ENCODE measurements at regions not wholly inside any gene's neighbourhood (a gene's known extent, or its start where the extent isn't known, plus 50 kb on each side); places are given as distances from the start of the nearest gene placed in this dataset.

DNA sequence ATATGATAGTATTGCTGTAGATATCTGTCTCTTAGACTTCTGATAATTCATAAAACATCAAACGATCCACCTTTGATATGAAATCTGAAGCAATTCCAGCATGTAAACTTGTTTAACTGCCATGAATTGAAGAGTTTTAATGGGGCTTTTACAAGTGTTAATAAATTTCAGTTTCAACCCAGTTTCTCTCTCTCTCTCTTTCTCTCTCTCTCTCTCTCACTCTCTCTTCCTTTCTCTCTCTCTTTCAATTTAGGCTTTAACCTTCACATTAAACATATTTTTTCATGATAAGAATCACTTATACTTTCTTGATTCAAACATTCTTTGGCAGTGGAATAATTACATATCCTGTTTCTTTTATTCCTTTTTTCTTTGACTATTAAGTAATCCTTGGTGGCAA is 296.1 kb downstream of the EPHA4 start:
- TF ChIP-seq, protein P1, sequence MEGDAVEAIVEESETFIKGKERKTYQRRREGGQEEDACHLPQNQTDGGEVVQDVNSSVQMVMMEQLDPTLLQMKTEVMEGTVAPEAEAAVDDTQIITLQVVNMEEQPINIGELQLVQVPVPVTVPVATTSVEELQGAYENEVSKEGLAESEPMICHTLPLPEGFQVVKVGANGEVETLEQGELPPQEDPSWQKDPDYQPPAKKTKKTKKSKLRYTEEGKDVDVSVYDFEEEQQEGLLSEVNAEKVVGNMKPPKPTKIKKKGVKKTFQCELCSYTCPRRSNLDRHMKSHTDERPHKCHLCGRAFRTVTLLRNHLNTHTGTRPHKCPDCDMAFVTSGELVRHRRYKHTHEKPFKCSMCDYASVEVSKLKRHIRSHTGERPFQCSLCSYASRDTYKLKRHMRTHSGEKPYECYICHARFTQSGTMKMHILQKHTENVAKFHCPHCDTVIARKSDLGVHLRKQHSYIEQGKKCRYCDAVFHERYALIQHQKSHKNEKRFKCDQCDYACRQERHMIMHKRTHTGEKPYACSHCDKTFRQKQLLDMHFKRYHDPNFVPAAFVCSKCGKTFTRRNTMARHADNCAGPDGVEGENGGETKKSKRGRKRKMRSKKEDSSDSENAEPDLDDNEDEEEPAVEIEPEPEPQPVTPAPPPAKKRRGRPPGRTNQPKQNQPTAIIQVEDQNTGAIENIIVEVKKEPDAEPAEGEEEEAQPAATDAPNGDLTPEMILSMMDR (IDR thresholded peaks at IDR 0.05 in 4 of 5, conservative IDR thresholded peaks at IDR 0.05 in 1 of 5) = no peak
- TF ChIP-seq POLR2A (IDR thresholded peaks at IDR 0.05) = no peak

Measured in gastrocnemius medialis (tissue), 4 donors.